Glutamatergic neuron (in vitro differentiated cells): ENCODE measurements at regions not wholly inside any gene's neighbourhood (a gene's known extent, or its start where the extent isn't known, plus 50 kb on each side); places are given as distances from the start of the nearest gene placed in this dataset.

Experiments used
- DNase-seq: peaks from one replicate; pipeline ENCODE4 v3.0.0; 2022
- H3K27ac Mint-ChIP-seq: one replicate; pipeline ENCODE4 v1.8.0; 2020; ENCODE audit warnings: mild to moderate bottlenecking, mixed read lengths, inconsistent platforms; ENCODE audit not compliant: unreplicated experiment
- H3K27me3 Mint-ChIP-seq: one replicate; pipeline ENCODE4 v1.8.0; 2020; ENCODE audit warnings: mild to moderate bottlenecking, moderate library complexity, mixed read lengths, inconsistent platforms; ENCODE audit not compliant: unreplicated experiment
- H3K36me3 Mint-ChIP-seq: one replicate; pipeline ENCODE4 v1.8.0; 2020; ENCODE audit warnings: mild to moderate bottlenecking, mixed read lengths, inconsistent platforms; ENCODE audit not compliant: unreplicated experiment
- H3K4me1 Mint-ChIP-seq: one replicate; pipeline ENCODE4 v1.8.0; 2020; ENCODE audit warnings: mild to moderate bottlenecking, low read depth, mixed read lengths, inconsistent platforms; ENCODE audit not compliant: unreplicated experiment
- H3K4me3 Mint-ChIP-seq: one replicate; pipeline ENCODE4 v1.8.0; 2020; ENCODE audit warnings: mild to moderate bottlenecking, mixed read lengths, inconsistent platforms; ENCODE audit not compliant: unreplicated experiment
- H3K9me3 Mint-ChIP-seq: one replicate; pipeline ENCODE4 v1.8.0; 2020; ENCODE audit warnings: mild to moderate bottlenecking, moderate library complexity, mixed read lengths, inconsistent platforms; ENCODE audit not compliant: unreplicated experiment
- CTCF ChIP-seq: fragments of 200-600 bp; sonication (generic); IDR thresholded peaks from one replicate; pipeline ENCODE4 v1.5.0; 2021; ENCODE audit not compliant: partially characterized antibody, unreplicated experiment

- Mint-ChIP-seq H3K4me3 (no peak overlapping the region), H3K4me1 (no peaks in the 10 kb centered on the region), H3K36me3 (no peaks in the 10 kb centered on the region), H3K27ac (no peak overlapping the region), H3K9me3 (no peaks in the 10 kb centered on the region), H3K27me3 (no peaks in the 10 kb centered on the region)
- TF ChIP-seq CTCF: no peak
- no peak for DNase-seq
Measured at GRCh38 chr5:145365464-145365863, 469.7 kb downstream of the PRELID2 start.

GRCh38 chr5:145362266-145362665 lies 472.9 kb downstream of the PRELID2 start:
- H3K9me3 Mint-ChIP-seq: peaks cover 2% of the 10 kb centered on the region
- TF ChIP-seq CTCF: no peak
- peaks cover 5% of the 10 kb centered on the region for H3K27me3 Mint-ChIP-seq
- no peak overlapping the region for H3K27ac Mint-ChIP-seq
- no peaks in the 10 kb centered on the region for H3K36me3 Mint-ChIP-seq
- peaks cover 8% of the 10 kb centered on the region for H3K4me1 Mint-ChIP-seq
- no peak overlapping the region for H3K4me3 Mint-ChIP-seq
- DNase-seq: no peak

GRCh38 chr5:145360936-145361335 lies 474.2 kb downstream of the PRELID2 start:
- peaks cover 5% of the 10 kb centered on the region for H3K27me3 Mint-ChIP-seq
- no peak overlapping the region for H3K27ac Mint-ChIP-seq
- H3K4me1 Mint-ChIP-seq: peaks cover 8% of the 10 kb centered on the region
- peaks cover 2% of the 10 kb centered on the region for H3K9me3 Mint-ChIP-seq
- no peak for TF ChIP-seq CTCF
- no peak for DNase-seq
- H3K4me3 Mint-ChIP-seq: no peak overlapping the region
- H3K36me3 Mint-ChIP-seq: no peaks in the 10 kb centered on the region

GRCh38 chr5:145350513-145350912 lies 484.6 kb downstream of the PRELID2 start:
- Mint-ChIP-seq H3K27ac (no peak overlapping the region), H3K27me3 (no peaks in the 10 kb centered on the region), H3K36me3 (no peaks in the 10 kb centered on the region), H3K4me1 (peaks cover 3% of the 10 kb centered on the region), H3K9me3 (no peaks in the 10 kb centered on the region), H3K4me3 (no peak overlapping the region)
- no peak for TF ChIP-seq CTCF
- DNase-seq: no peak

- Mint-ChIP-seq H3K4me3 (no peak overlapping the region), H3K4me1 (peaks cover 3% of the 10 kb centered on the region), H3K27ac (no peak overlapping the region), H3K27me3 (no peaks in the 10 kb centered on the region), H3K36me3 (no peaks in the 10 kb centered on the region), H3K9me3 (no peaks in the 10 kb centered on the region)
- DNase-seq: no peak
- TF ChIP-seq CTCF: peak; percentile 47
Measured at GRCh38 chr5:145347026-145347616, 488.0 kb downstream of the PRELID2 start.
